ENCODE measurements at regions not wholly inside any gene's neighbourhood (a gene's known extent, or its start where the extent isn't known, plus 50 kb on each side); places are given as distances from the start of the nearest gene placed in this dataset.

GRCh38 chr12:107458163-107458562 lies 227.4 kb upstream of the PWP1 start:
- TF ChIP-seq CTCF (IDR thresholded peaks at IDR 0.05): no peak
- ATAC-seq (peak; percentile 64 to 88 (median 76)), DNase-seq (peak in 5 of 6 donors; percentile 23 to 81 (median 66)), FAIRE-seq (no peak)
- H3K4me3 ChIP-seq: no peak overlapping the region
- 17% methylated on average over 2 of the region's 2 CpGs for WGBS, 2 donors
- intact Hi-C loops (cut with DNase I): no loop called here
- no peaks in the 10 kb centered on the region for H3K4me1 ChIP-seq
- H3K27ac ChIP-seq: no peak overlapping the region
- no peaks in the 10 kb centered on the region for H3K27me3 ChIP-seq
- no peaks in the 10 kb centered on the region for H3K36me3 ChIP-seq
- no peaks in the 10 kb centered on the region for H3K9me3 ChIP-seq

GRCh38 chr12:107458990-107459389 lies 226.6 kb upstream of the PWP1 start:
- DNase-seq (no peak), FAIRE-seq (no peak), ATAC-seq (no peak)
- intact Hi-C loops (cut with DNase I): no loop called here
- Histone ChIP-seq H3K27me3 (no peaks in the 10 kb centered on the region), H3K27ac (no peak overlapping the region), H3K4me1 (no peaks in the 10 kb centered on the region), H3K4me3 (no peak overlapping the region), H3K9me3 (no peaks in the 10 kb centered on the region), H3K36me3 (no peaks in the 10 kb centered on the region)
- TF ChIP-seq CTCF (IDR thresholded peaks at IDR 0.05): no peak
- 89 to 91% methylated on average over 2 of the region's 2 CpGs for WGBS, 2 donors

- intact Hi-C loops (cut with DNase I): no loop called here
- no peak for TF ChIP-seq CTCF (IDR thresholded peaks at IDR 0.05)
- FAIRE-seq (no peak), DNase-seq (no peak), ATAC-seq (no peak)
- Histone ChIP-seq H3K27me3 (no peaks in the 10 kb centered on the region), H3K4me1 (no peaks in the 10 kb centered on the region), H3K4me3 (no peak overlapping the region), H3K36me3 (no peaks in the 10 kb centered on the region), H3K27ac (no peak overlapping the region), H3K9me3 (no peaks in the 10 kb centered on the region)
- WGBS, 2 donors: 62 to 79% methylated on average over 7 of the region's 7 CpGs
These were observed 226.0 kb upstream of the PWP1 start for GRCh38 chr12:107459641-107460040.

GRCh38 chr12:107461222-107461975 lies 224.2 kb upstream of the PWP1 start:
- Histone ChIP-seq H3K27me3 (no peaks in the 10 kb centered on the region), H3K36me3 (no peaks in the 10 kb centered on the region), H3K4me1 (no peaks in the 10 kb centered on the region), H3K4me3 (no peak overlapping the region), H3K27ac (no peak overlapping the region), H3K9me3 (no peaks in the 10 kb centered on the region)
- intact Hi-C loops (cut with DNase I): no loop called here
- no peak for DNase-seq
- TF ChIP-seq CTCF (IDR thresholded peaks at IDR 0.05): no peak
- no peak for FAIRE-seq
- WGBS, 2 donors: 60 to 69% methylated on average over 6 of the region's 6 CpGs
- peak in 1 of 4 donors; percentile 14 for ATAC-seq
